HL-60/S4 treated with retinoic acid at 250 ng/mL for 4 days and 3 days (cell line): ENCODE measurements at regions not wholly inside any gene's neighbourhood (a gene's known extent, or its start where the extent isn't known, plus 50 kb on each side); places are given as distances from the start of the nearest gene placed in this dataset.
"Not testable (repeated sequence)": the region's sequence is repeated elsewhere in the genome, so short reads cannot be mapped to it uniquely, and the experiment has no call there.

Source experiments
- in situ Hi-C: fragments of 300-500 bp; cut with MboI; formaldehyde crosslinking; loops from 2 replicates; pipeline ENCODE4 v1.7.0; 2022; ENCODE audit warnings: low sequenced_read_pairs

- in situ Hi-C loops, result no loop called here
Measured at GRCh38 chr11:122405547-122406341, 249.8 kb upstream of the UBASH3B start.

GRCh38 chr11:122404571-122404970, 251.0 kb upstream of the UBASH3B start:
- in situ Hi-C loops, result no loop called here

GRCh38 chr11:122401581-122401980, 253.9 kb upstream of the UBASH3B start:
- in situ Hi-C loops, result not testable (repeated sequence)

GRCh38 chr11:122399375-122399774, 256.1 kb upstream of the UBASH3B start:
- in situ Hi-C loops, result no loop called here

GRCh38 chr11:122398851-122399250, 256.7 kb upstream of the UBASH3B start:
- in situ Hi-C loops, result no loop called here

GRCh38 chr11:122398167-122398566, 257.4 kb upstream of the UBASH3B start:
- in situ Hi-C loops, result no loop called here

- in situ Hi-C loops, result no loop called here
Measured at GRCh38 chr11:122395282-122395681, 260.2 kb upstream of the UBASH3B start.

- in situ Hi-C loops, result no loop called here
Measured at GRCh38 chr11:122394313-122394712, 261.2 kb upstream of the UBASH3B start.

- in situ Hi-C loops, result no loop called here
Measured at GRCh38 chr11:122393209-122393860, 262.2 kb upstream of the UBASH3B start.

GRCh38 chr11:122392508-122392907, 263.0 kb upstream of the UBASH3B start:
- in situ Hi-C loops, result no loop called here

GRCh38 chr11:122391049-122391448, 264.5 kb upstream of the UBASH3B start:
- in situ Hi-C loops, result no loop called here

GRCh38 chr11:122383186-122383585, 267.2 kb upstream of the BLID start:
- in situ Hi-C loops, result no loop called here

- in situ Hi-C loops, result no loop called here
Measured at GRCh38 chr11:122375687-122376399, 259.8 kb upstream of the BLID start.

GRCh38 chr11:122368796-122369195, 252.8 kb upstream of the BLID start:
- in situ Hi-C loops, result no loop called here

- in situ Hi-C loops, result no loop called here
Measured at GRCh38 chr11:122367809-122368231, 251.8 kb upstream of the BLID start.

- in situ Hi-C loops, result no loop called here
Measured at GRCh38 chr11:122365610-122366360, 249.8 kb upstream of the BLID start.

- in situ Hi-C loops, result no loop called here
Measured at GRCh38 chr11:122363296-122363695, 247.3 kb upstream of the BLID start.

- in situ Hi-C loops, result no loop called here
Measured at GRCh38 chr11:122362381-122362780, 246.4 kb upstream of the BLID start.

- in situ Hi-C loops, result no loop called here
Measured at GRCh38 chr11:122360875-122361274, 244.9 kb upstream of the BLID start.

- in situ Hi-C loops, result no loop called here
Measured at GRCh38 chr11:122359081-122359571, 243.1 kb upstream of the BLID start.

GRCh38 chr11:122358292-122358691, 242.3 kb upstream of the BLID start:
- in situ Hi-C loops, result no loop called here
